Activated naive CD8-positive, alpha-beta T cell treated with anti-CD3 and anti-CD28 coated beads, Interleukin-2, amount 10 ng/mL, durations not matched to agents 7 days and 5 days (primary cell): ENCODE measurements at regions not wholly inside any gene's neighbourhood (a gene's known extent, or its start where the extent isn't known, plus 50 kb on each side); places are given as distances from the start of the nearest gene placed in this dataset.

Source experiments
- ATAC-seq: fragments of 150-1000 bp; cut with Tn5 transposase; one replicate; pipeline ENCODE4 v1.10.0; 2021; ENCODE audit warnings: low read depth, moderate library complexity
- POLR2A ChIA-PET: fragments of 350-600 bp; sonication (Branson Sonifier 250); formaldehyde crosslinking; loops from one replicate; lab custom pipeline; 2021; ENCODE audit warnings: antibody characterized with exemption; lab: Charles Lee
- DNase-seq: peaks from one replicate; pipeline ENCODE4 v3.0.0; 2021
- H3K27ac Mint-ChIP-seq: one replicate; pipeline ENCODE4 v1.8.0; 2022; ENCODE audit warnings: mild to moderate bottlenecking, mixed read lengths
- H3K27me3 Mint-ChIP-seq: one replicate; pipeline ENCODE4 v1.8.0; 2022; ENCODE audit warnings: mild to moderate bottlenecking, moderate library complexity, mixed read lengths
- H3K36me3 Mint-ChIP-seq: one replicate; pipeline ENCODE4 v1.8.0; 2021; ENCODE audit warnings: mild to moderate bottlenecking, mixed read lengths
- H3K4me1 Mint-ChIP-seq: one replicate; pipeline ENCODE4 v1.8.0; 2021; ENCODE audit warnings: mixed read lengths
- H3K4me3 Mint-ChIP-seq: one replicate; pipeline ENCODE4 v1.8.0; 2022; ENCODE audit warnings: mild to moderate bottlenecking, moderate library complexity, mixed read lengths
- H3K9me3 Mint-ChIP-seq: one replicate; pipeline ENCODE4 v1.8.0; 2021; ENCODE audit warnings: mixed read lengths

DNA sequence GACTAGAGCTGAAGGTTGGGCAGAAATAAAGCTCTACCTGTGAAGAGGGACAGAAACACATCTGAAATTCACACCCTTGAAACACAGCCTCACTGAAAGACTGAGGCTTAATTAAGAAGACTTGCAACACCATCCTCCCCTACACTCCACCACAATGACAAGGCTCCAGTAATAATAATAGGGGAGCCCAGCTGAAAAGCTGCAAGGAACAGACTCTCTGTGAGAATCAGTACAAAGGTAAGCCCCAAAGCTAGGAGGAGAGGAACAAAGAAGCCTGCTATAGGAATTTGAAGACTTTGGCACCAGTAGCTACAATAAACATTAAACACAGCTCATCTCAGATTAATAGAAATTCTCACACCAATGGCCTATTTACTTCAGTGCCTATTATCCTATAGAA lies 176.9 kb downstream of the FAT3 start:
- ATAC-seq (no peak), DNase-seq (no peak)
- H3K4me1 Mint-ChIP-seq = no peaks in the 10 kb centered on the region
- H3K36me3 Mint-ChIP-seq = no peaks in the 10 kb centered on the region
- H3K9me3 Mint-ChIP-seq = peaks cover 1% of the 10 kb centered on the region
- H3K27me3 Mint-ChIP-seq = peaks cover 3% of the 10 kb centered on the region
- POLR2A ChIA-PET = no interaction called here
- H3K27ac Mint-ChIP-seq = no peak overlapping the region
- H3K4me3 Mint-ChIP-seq = no peak overlapping the region

- POLR2A ChIA-PET = no interaction called here
- peaks cover 1% of the 10 kb centered on the region for H3K9me3 Mint-ChIP-seq
- no peak for ATAC-seq
- DNase-seq = no peak
- no peak overlapping the region for H3K27ac Mint-ChIP-seq
- H3K27me3 Mint-ChIP-seq = no peaks in the 10 kb centered on the region
- no peak overlapping the region for H3K4me3 Mint-ChIP-seq
- H3K36me3 Mint-ChIP-seq = no peaks in the 10 kb centered on the region
- H3K4me1 Mint-ChIP-seq = no peaks in the 10 kb centered on the region
Observed at GRCh38 chr11:92406472-92406871, 181.9 kb downstream of the FAT3 start.

DNA sequence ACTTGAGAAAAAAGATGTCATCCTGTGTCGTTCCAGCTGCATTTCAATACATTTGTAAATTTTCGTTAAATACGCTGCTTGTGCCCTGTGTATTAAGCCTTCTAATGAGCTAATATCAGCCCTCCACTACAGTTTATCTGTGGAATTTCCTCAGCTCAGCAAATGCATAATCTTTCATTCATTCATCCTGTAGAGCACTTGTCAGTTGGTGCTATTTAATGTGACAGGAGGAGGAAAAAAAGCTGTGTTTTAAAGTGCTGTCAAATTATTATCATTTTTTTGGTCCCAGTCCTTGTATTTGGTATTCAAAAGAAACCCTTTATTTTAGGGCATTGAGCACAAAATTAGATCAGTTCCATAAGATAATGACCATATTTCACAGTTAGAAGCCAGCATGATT lies 184.7 kb downstream of the FAT3 start:
- Mint-ChIP-seq H3K4me3 (no peak overlapping the region), H3K27me3 (no peaks in the 10 kb centered on the region)
- POLR2A ChIA-PET = no interaction called here

GRCh38 chr11:92409956-92410355 lies 185.3 kb downstream of the FAT3 start:
- no peaks in the 10 kb centered on the region for H3K27me3 Mint-ChIP-seq
- H3K4me3 Mint-ChIP-seq = no peak overlapping the region
- POLR2A ChIA-PET = no interaction called here
- ATAC-seq (no peak), DNase-seq (no peak)
- H3K4me1 Mint-ChIP-seq = no peaks in the 10 kb centered on the region
- H3K9me3 Mint-ChIP-seq = no peaks in the 10 kb centered on the region
- no peak overlapping the region for H3K27ac Mint-ChIP-seq
- no peaks in the 10 kb centered on the region for H3K36me3 Mint-ChIP-seq

More for the DNA sequence above, 184.7 kb downstream of the FAT3 start:
- Mint-ChIP-seq H3K27ac (no peak overlapping the region), H3K36me3 (no peaks in the 10 kb centered on the region), H3K9me3 (no peaks in the 10 kb centered on the region), H3K4me1 (no peaks in the 10 kb centered on the region)
- DNase-seq (no peak), ATAC-seq (no peak)

- H3K27me3 Mint-ChIP-seq = no peaks in the 10 kb centered on the region
- no peak for ATAC-seq
Observed at GRCh38 chr11:92410526-92410925, 185.9 kb downstream of the FAT3 start.

DNA sequence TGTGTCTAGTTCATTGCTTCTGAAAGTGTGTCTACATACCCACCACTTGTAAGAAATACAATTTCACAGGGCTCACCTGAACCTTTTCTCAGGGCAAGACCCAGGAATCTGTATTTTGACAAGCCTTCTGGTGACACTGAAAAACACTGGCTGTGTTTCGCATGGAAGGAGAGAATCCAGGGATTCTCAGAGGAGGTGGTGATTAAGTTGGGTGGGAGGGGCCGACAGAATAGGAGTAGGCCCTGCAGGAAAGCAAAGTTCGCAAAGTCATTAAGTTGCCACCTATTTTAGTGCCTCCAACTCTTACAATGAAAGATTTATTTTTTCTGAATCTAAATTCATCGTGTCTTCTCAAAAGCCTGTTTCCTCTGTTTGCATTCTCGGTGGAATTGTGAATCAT lies 186.8 kb downstream of the FAT3 start:
- POLR2A ChIA-PET = no interaction called here
- H3K4me3 Mint-ChIP-seq = no peak overlapping the region
- H3K27ac Mint-ChIP-seq = no peak overlapping the region
- ATAC-seq (no peak), DNase-seq (no peak)
- no peaks in the 10 kb centered on the region for H3K9me3 Mint-ChIP-seq
- no peaks in the 10 kb centered on the region for H3K27me3 Mint-ChIP-seq
- no peaks in the 10 kb centered on the region for H3K4me1 Mint-ChIP-seq
- no peaks in the 10 kb centered on the region for H3K36me3 Mint-ChIP-seq

More at GRCh38 chr11:92410526-92410925, 185.9 kb downstream of the FAT3 start:
- H3K9me3 Mint-ChIP-seq = no peaks in the 10 kb centered on the region
- H3K36me3 Mint-ChIP-seq = no peaks in the 10 kb centered on the region
- POLR2A ChIA-PET = no interaction called here
- no peak overlapping the region for H3K4me3 Mint-ChIP-seq
- H3K27ac Mint-ChIP-seq = no peak overlapping the region
- H3K4me1 Mint-ChIP-seq = no peaks in the 10 kb centered on the region
- DNase-seq = no peak

DNA sequence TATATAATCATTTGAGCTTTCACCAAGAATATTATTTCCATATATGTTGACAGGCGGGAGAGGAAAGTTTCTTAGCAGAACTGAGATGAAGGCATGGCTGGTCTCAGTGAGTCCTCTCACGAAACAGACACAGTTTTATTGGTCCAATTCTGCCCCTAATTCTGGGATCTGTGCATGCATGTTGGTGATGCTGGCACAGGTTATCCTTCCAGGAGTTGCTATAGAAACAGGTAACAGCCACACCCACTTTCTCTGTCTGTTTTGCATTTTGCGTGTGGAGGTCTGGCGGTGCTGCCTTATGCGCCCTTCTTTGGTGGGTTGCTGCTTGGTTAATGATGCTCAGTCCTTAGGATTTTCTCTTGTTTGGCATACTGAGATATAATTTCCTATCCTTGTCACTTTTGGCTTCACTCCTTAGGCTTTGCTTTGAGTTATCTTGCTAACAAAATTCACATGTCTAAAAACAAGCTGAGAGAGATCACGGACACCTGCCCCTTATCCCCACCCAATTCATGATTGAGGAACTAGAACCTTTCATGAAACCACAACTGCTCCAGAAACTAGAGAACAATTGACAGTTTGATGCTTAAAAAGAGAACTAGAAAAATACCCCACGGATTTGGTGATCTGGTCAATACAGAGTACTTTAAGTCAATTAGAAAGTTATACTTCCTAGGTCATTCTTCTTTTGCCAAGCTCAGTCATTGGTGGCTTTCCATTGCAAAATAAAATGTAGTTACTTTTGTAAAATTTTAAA lies 189.3 kb downstream of the FAT3 start:
- DNase-seq (no peak), ATAC-seq (no peak)
- no peaks in the 10 kb centered on the region for H3K9me3 Mint-ChIP-seq
- no peaks in the 10 kb centered on the region for H3K4me1 Mint-ChIP-seq
- POLR2A ChIA-PET = no interaction called here
- no peaks in the 10 kb centered on the region for H3K36me3 Mint-ChIP-seq
- no peak overlapping the region for H3K27ac Mint-ChIP-seq
- no peak overlapping the region for H3K4me3 Mint-ChIP-seq
- H3K27me3 Mint-ChIP-seq = no peaks in the 10 kb centered on the region

- Mint-ChIP-seq H3K27me3 (no peaks in the 10 kb centered on the region), H3K27ac (no peak overlapping the region), H3K36me3 (no peaks in the 10 kb centered on the region), H3K4me3 (no peak overlapping the region), H3K4me1 (no peaks in the 10 kb centered on the region), H3K9me3 (no peaks in the 10 kb centered on the region)
- POLR2A ChIA-PET = no interaction called here
- no peak for DNase-seq
- ATAC-seq = no peak
Observed at GRCh38 chr11:92416971-92417725, 192.5 kb downstream of the FAT3 start.

DNA sequence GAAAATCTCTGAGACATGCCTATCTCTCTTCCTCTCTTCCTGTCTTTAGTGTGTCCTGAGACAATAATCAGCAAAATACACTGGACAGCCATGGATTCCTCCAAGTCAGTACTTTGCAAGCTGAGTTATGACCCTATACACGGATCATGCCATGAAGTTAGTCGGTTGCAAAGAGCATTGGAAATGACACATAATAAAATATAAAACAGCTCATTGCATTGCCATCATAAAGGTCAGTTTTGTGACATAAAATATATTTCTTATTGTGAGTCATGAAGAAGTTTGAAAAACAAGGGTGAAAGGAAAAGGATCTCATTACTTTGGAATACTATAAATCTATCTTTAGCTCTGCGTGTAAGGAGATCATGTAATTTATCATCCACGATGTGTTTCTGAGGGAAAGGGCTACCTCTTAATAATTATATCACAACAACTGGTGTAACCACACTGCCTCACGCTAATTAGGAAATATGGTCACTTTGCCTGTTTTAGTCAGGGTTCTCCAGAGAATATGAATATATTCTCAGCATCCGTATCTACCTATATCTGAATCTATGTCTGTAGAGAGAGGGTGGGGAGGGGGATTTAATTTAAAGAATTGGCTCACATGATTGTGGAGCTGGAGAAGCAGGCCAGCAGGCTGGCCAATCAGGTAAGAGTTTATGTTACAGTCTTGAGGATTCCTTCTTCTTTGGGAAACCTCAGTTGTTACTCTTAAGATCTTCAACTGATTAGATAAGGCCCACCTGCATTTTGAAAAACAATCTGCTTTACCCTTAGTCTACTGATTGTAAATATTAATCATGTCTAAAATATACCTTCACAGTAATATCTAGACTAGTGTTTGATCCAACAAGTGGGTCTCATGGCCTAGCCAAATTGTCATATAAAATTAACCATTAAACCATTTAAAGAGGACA lies 198.8 kb downstream of the FAT3 start:
- H3K9me3 Mint-ChIP-seq = peaks cover 2% of the 10 kb centered on the region
- POLR2A ChIA-PET = no interaction called here

DNA sequence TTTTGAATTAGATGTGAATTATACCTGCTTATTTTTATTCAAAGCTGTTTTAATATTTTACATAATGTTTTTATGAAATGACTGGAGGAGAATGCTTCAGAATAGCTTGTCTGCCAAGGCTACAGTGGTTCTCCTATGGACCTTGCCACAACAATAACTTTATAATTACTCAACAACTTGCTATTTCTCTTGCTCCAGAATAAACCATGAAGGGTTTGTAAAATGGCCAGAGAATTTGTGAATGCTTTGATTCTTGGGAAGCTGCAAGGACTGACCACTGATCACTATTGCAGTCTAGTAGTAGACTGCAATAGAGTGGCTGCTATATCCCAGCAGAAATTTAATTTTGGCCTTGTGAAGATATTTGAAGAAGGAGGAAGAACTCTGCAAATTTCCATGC lies 199.7 kb downstream of the FAT3 start:
- H3K27me3 Mint-ChIP-seq = no peaks in the 10 kb centered on the region
- peaks cover 5% of the 10 kb centered on the region for H3K9me3 Mint-ChIP-seq
- ATAC-seq = no peak
- POLR2A ChIA-PET = no interaction called here
- no peak for DNase-seq
- H3K4me1 Mint-ChIP-seq = no peaks in the 10 kb centered on the region
- no peaks in the 10 kb centered on the region for H3K36me3 Mint-ChIP-seq
- H3K27ac Mint-ChIP-seq = no peak overlapping the region
- H3K4me3 Mint-ChIP-seq = no peak overlapping the region

More for the DNA sequence above, 198.8 kb downstream of the FAT3 start:
- Mint-ChIP-seq H3K27ac (no peak overlapping the region), H3K4me1 (no peaks in the 10 kb centered on the region), H3K36me3 (no peaks in the 10 kb centered on the region), H3K27me3 (no peaks in the 10 kb centered on the region), H3K4me3 (no peak overlapping the region)
- ATAC-seq = no peak
- DNase-seq = no peak

GRCh38 chr11:92425127-92425526 lies 200.5 kb downstream of the FAT3 start:
- POLR2A ChIA-PET = no interaction called here
- Mint-ChIP-seq H3K36me3 (no peaks in the 10 kb centered on the region), H3K27ac (no peak overlapping the region)

GRCh38 chr11:92432515-92432914 lies 207.9 kb downstream of the FAT3 start:
- no peak for DNase-seq
- Mint-ChIP-seq H3K27me3 (no peaks in the 10 kb centered on the region), H3K4me3 (no peak overlapping the region), H3K4me1 (no peaks in the 10 kb centered on the region), H3K27ac (no peak overlapping the region), H3K9me3 (peaks cover 5% of the 10 kb centered on the region), H3K36me3 (no peaks in the 10 kb centered on the region)
- ATAC-seq = no peak
- POLR2A ChIA-PET = no interaction called here

More at GRCh38 chr11:92425127-92425526, 200.5 kb downstream of the FAT3 start:
- ATAC-seq (no peak), DNase-seq (no peak)
- no peak overlapping the region for H3K4me3 Mint-ChIP-seq
- no peaks in the 10 kb centered on the region for H3K27me3 Mint-ChIP-seq
- no peaks in the 10 kb centered on the region for H3K4me1 Mint-ChIP-seq
- H3K9me3 Mint-ChIP-seq = peaks cover 5% of the 10 kb centered on the region
